ENCODE measurements at regions not wholly inside any gene's neighbourhood (a gene's known extent, or its start where the extent isn't known, plus 50 kb on each side); places are given as distances from the start of the nearest gene placed in this dataset.

DNA sequence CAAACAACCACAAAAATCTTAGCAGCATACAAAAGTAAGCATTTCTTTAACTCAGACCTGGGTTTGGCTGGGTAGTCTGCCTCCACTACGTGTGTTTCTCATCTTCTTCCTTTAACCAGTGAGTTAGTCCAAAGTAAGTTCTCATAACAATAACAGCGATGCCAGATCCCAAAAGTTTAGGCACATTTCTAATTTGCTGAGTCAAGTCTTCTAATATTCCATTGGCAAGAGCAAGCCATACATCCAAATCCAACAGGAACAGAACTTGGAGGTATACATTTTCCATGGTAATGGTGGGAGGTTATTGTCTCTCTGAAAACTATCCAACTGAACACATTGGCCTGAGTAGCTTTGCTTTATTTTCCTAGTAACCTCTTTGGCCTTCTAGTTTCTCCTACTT is 115.7 kb upstream of the CNTNAP2 start:
- TF ChIP-seq, protein P1, sequence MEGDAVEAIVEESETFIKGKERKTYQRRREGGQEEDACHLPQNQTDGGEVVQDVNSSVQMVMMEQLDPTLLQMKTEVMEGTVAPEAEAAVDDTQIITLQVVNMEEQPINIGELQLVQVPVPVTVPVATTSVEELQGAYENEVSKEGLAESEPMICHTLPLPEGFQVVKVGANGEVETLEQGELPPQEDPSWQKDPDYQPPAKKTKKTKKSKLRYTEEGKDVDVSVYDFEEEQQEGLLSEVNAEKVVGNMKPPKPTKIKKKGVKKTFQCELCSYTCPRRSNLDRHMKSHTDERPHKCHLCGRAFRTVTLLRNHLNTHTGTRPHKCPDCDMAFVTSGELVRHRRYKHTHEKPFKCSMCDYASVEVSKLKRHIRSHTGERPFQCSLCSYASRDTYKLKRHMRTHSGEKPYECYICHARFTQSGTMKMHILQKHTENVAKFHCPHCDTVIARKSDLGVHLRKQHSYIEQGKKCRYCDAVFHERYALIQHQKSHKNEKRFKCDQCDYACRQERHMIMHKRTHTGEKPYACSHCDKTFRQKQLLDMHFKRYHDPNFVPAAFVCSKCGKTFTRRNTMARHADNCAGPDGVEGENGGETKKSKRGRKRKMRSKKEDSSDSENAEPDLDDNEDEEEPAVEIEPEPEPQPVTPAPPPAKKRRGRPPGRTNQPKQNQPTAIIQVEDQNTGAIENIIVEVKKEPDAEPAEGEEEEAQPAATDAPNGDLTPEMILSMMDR (optimal IDR thresholded peaks at IDR 0.05 in 1 of 3, IDR thresholded peaks at IDR 0.05 in 1 of 3, conservative IDR thresholded peaks at IDR 0.05 in 1 of 3; ENCODE audit: extremely low read depth in 1 of 3, insufficient read depth in 2 of 3, low read length in 3 of 3), result no peak
- no peak for TF ChIP-seq EZH2 (IDR thresholded peaks at IDR 0.05; ENCODE audit: low read length)

All from keratinocyte (primary cell).